K562 (cell line): ENCODE measurements at regions not wholly inside any gene's neighbourhood (a gene's known extent, or its start where the extent isn't known, plus 50 kb on each side); places are given as distances from the start of the nearest gene placed in this dataset.

Experiments used
- ATAC-seq: fragments of 200-7000 bp; cut with Tn5 transposase; 3 replicates; pipeline ENCODE4 v1.9.1; 2020; ENCODE audit warnings: moderate library complexity
- BruUV-seq: library from RNA; stranded (reverse); fragments of 400-500 nt; replicated peaks from 2 replicates; lab custom pipeline; 2021; lab: Mats Ljungman, UMichigan
- CTCF ChIA-PET: fragments of 300-600 bp; formaldehyde crosslinking; extraction: SDS; loops from one replicate; lab custom pipeline; 2021; ENCODE audit warnings: low intra/inter-chr PET ratio; lab: Yijun Ruan, JAX
- POLR2A ChIA-PET: fragments of 300-600, 350-650 bp; sonication (Branson Sonifier 250); formaldehyde crosslinking; extraction: SDS; loops from one replicate; lab custom pipeline; 2021; ENCODE audit warnings: antibody characterized with exemption, inconsistent platforms; lab: Yijun Ruan, JAX
- DNase-seq, 4 experiments: peaks; one replicate each; pipeline versions ENCODE4 v3.0.0 to v3.0.0-alpha.2; 2011 to 2018; ENCODE audit warnings: low spot score in 3 of 4, mixed read lengths in 3 of 4; ENCODE audit errors: extremely low read depth in 1 of 4
- FAIRE-seq: peaks from 2 replicates; lab custom pipeline; 2011; peaks lifted over from hg19 to GRCh38; lab: Jason Lieb, UNC
- H2AFZ ChIP-seq: 2 replicates; pipeline ENCODE4 v1.6.0; 2011; ENCODE audit warnings: low read depth, low read length, control low read depth, inconsistent platforms
- H3K27ac ChIP-seq: fragments of 200-600 bp; 3 replicates; pipeline ENCODE4 v1.8.0; 2011; ENCODE audit warnings: low read depth, mild to moderate bottlenecking, control low read depth, inconsistent platforms, low read length, moderate library complexity, mixed read lengths; ENCODE audit errors: extremely low read depth
- H3K27me3 ChIP-seq, 2 experiments: fragments of 300-600 bp in 1 of 2; 2 replicates in 1 of 2; 3 replicates in 1 of 2; pipeline versions ENCODE4 v1.6.0 to v1.8.0; 2011; ENCODE audit warnings: inconsistent platforms in 2 of 2, low read length in 2 of 2, mild to moderate bottlenecking in 1 of 2, mixed read lengths in 1 of 2, moderate library complexity in 1 of 2; ENCODE audit not compliant: control insufficient read depth in 2 of 2, insufficient read depth in 2 of 2
- H3K36me3 ChIP-seq: fragments of 300-600 bp; 3 replicates; pipeline ENCODE4 v1.8.0; 2011; ENCODE audit warnings: mild to moderate bottlenecking, low read length, inconsistent platforms; ENCODE audit not compliant: control insufficient read depth, insufficient read depth
- H3K4me1 ChIP-seq, 2 experiments: fragments of 200-600 bp in 1 of 2; replicated peaks in 1 of 2; 2 replicates in 1 of 2; 3 replicates in 1 of 2; pipeline versions ENCODE4 v1.5.1 to v1.8.0; 2011; ENCODE audit warnings: inconsistent platforms in 2 of 2, low read length in 2 of 2, mild to moderate bottlenecking in 1 of 2, mixed read lengths in 1 of 2, moderate library complexity in 1 of 2; ENCODE audit not compliant: control insufficient read depth in 2 of 2, insufficient read depth in 2 of 2
- H3K4me2 ChIP-seq: 2 replicates; pipeline ENCODE4 v1.6.1; 2011; ENCODE audit warnings: low read length, control low read depth, inconsistent platforms, mixed read lengths; ENCODE audit not compliant: insufficient read depth
- H3K4me3 ChIP-seq: fragments of 200-600 bp; sonication (generic), shearing (Covaris generic); 2 replicates; pipeline ENCODE4 v1.5.1; 2016; ENCODE audit warnings: control low read depth, inconsistent platforms
- H3K79me2 ChIP-seq: fragments of 200-600 bp; 3 replicates; pipeline ENCODE4 v1.8.0; 2011; ENCODE audit warnings: low read length, inconsistent platforms; ENCODE audit not compliant: control insufficient read depth, insufficient read depth
- H3K9ac ChIP-seq, 2 experiments: 2 replicates each; pipeline versions ENCODE4 v1.6.0 to v1.6.1; 2011; ENCODE audit warnings: low read depth in 2 of 2, low read length in 2 of 2, control low read depth in 1 of 2, inconsistent platforms in 1 of 2, mild to moderate bottlenecking in 1 of 2, mixed read lengths in 1 of 2; ENCODE audit not compliant: insufficient read depth in 1 of 2
- H3K9me1 ChIP-seq: one replicate; pipeline ENCODE4 v1.6.0; 2011; ENCODE audit warnings: inconsistent platforms, mild to moderate bottlenecking, low read length, moderate library complexity; ENCODE audit not compliant: control insufficient read depth, insufficient read depth
- H3K9me3 ChIP-seq: replicated peaks from 2 replicates; pipeline ENCODE4 v1.5.1; 2011; ENCODE audit warnings: low read depth, low read length, inconsistent platforms; ENCODE audit not compliant: control insufficient read depth, insufficient read depth
- H4K20me1 ChIP-seq: replicated peaks from 2 replicates; pipeline ENCODE4 v1.6.1; 2011; ENCODE audit warnings: low read length, inconsistent platforms, mixed read lengths; ENCODE audit not compliant: control insufficient read depth, insufficient read depth
- PHF21A ChIP-seq: fragments of 450-650 bp; IDR thresholded peaks from 2 replicates; pipeline ENCODE4 v1.6.1; 2017; ENCODE audit warnings: low read depth, borderline replicate concordance
- RAD21 ChIP-seq, 2 experiments: fragments of 250-450 bp in 1 of 2; fragments of 450-650 bp in 1 of 2; sonication (Bioruptor Pico) in 1 of 2; formaldehyde crosslinking in 1 of 2; IDR thresholded peaks in 1 of 2; conservative IDR thresholded peaks in 1 of 2; 2 replicates each; pipeline versions ENCODE4 v1.4.0 to v1.8.0; 2020 to 2022; ENCODE audit warnings: mild to moderate bottlenecking in 2 of 2, moderate library complexity in 1 of 2
- SAFB ChIP-seq: fragments of 200-400 bp; formaldehyde crosslinking; IDR thresholded peaks from 2 replicates; pipeline ENCODE4 v1.6.1; 2017; ENCODE audit warnings: low read depth, low read length, borderline replicate concordance
- WGBS: fragments of 100-300 bp; shearing (Covaris generic); methylation state at CpG from one replicate; pipeline ENCODE4 v1.1.6; 2016; ENCODE audit warnings: low coverage, mixed read lengths; ENCODE audit not compliant: insufficient coverage; ENCODE audit errors: missing lambda C conversion rate; 5-methylcytosine and 5-hydroxymethylcytosine counted together
- in situ Hi-C: fragments of 300-500 bp; cut with MboI; formaldehyde crosslinking; loops from 4 replicates; pipeline ENCODE4 v1.15.0; 2018; ENCODE audit warnings: inconsistent platforms, mixed read lengths
- intact Hi-C: fragments of 100-400 bp; cut with micrococcal nuclease; formaldehyde crosslinking; loops from 2 replicates; pipeline ENCODE4 v1.14.2; 2022
- TF ChIP-seq, protein P1 (sequence below), 3 experiments: IDR thresholded peaks in 2 of 3; conservative IDR thresholded peaks in 1 of 3; 2 replicates each; pipeline ENCODE4 v1.5.1; 2011 to 2012; ENCODE audit warnings: low read length in 3 of 3, mild to moderate bottlenecking in 3 of 3, control low read depth in 2 of 3, improper control_type of control experiment in 1 of 3, inconsistent platforms in 1 of 3, low read depth in 1 of 3, mixed read lengths in 1 of 3, moderate library complexity in 1 of 3; ENCODE audit not compliant: insufficient read depth in 2 of 3
- TF ChIP-seq, protein P2 (sequence below): sonication (generic); formaldehyde crosslinking; IDR thresholded peaks from 2 replicates; pipeline ENCODE4 v1.8.1; 2023; ENCODE audit warnings: mild to moderate bottlenecking, missing genetic modification reagents

DNA sequence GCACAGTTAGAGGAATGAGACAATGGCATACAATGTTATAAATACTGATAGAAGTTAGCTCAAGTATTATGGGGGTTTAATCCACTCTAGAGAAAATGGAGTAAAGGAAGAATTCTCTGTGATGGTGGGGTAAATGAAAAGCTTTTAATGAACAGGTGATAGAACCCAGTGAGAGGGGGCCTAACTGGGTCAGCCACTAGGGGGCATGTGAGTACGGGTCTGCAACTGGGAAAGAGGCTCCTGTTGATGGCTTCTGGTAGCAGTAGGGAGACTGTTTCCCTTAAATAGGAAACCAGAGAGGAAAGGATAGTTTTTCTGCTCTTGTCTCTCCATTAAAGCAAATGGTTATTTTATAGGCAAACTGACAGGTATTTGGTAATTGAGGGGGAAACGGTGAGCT lies 132.8 kb upstream of the GPR101 start:
- Histone ChIP-seq H3K4me2 (no peak overlapping the region), H3K27me3 (no peaks in the 10 kb centered on the region), H3K27ac (no peak overlapping the region), H2AFZ (no peak overlapping the region), H3K79me2 (no peaks in the 10 kb centered on the region), H3K4me3 (no peak overlapping the region), H3K9me1 (no peaks in the 10 kb centered on the region), H3K9me3 (no peaks in the 10 kb centered on the region), H3K9ac (no peak overlapping the region), H3K36me3 (no peaks in the 10 kb centered on the region), H4K20me1 (no peaks in the 10 kb centered on the region), H3K4me1 (no peaks in the 10 kb centered on the region)
- TF ChIP-seq, protein P1, sequence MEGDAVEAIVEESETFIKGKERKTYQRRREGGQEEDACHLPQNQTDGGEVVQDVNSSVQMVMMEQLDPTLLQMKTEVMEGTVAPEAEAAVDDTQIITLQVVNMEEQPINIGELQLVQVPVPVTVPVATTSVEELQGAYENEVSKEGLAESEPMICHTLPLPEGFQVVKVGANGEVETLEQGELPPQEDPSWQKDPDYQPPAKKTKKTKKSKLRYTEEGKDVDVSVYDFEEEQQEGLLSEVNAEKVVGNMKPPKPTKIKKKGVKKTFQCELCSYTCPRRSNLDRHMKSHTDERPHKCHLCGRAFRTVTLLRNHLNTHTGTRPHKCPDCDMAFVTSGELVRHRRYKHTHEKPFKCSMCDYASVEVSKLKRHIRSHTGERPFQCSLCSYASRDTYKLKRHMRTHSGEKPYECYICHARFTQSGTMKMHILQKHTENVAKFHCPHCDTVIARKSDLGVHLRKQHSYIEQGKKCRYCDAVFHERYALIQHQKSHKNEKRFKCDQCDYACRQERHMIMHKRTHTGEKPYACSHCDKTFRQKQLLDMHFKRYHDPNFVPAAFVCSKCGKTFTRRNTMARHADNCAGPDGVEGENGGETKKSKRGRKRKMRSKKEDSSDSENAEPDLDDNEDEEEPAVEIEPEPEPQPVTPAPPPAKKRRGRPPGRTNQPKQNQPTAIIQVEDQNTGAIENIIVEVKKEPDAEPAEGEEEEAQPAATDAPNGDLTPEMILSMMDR (IDR thresholded peaks at IDR 0.05 in 2 of 3, conservative IDR thresholded peaks at IDR 0.05 in 1 of 3; ENCODE audit: insufficient read depth in 2 of 3, low read depth in 1 of 3, low read length in 3 of 3), result peak; percentile 22 to 55 (median 44); a peak in 4 of 6 replicates
- TF ChIP-seq, protein P2, sequence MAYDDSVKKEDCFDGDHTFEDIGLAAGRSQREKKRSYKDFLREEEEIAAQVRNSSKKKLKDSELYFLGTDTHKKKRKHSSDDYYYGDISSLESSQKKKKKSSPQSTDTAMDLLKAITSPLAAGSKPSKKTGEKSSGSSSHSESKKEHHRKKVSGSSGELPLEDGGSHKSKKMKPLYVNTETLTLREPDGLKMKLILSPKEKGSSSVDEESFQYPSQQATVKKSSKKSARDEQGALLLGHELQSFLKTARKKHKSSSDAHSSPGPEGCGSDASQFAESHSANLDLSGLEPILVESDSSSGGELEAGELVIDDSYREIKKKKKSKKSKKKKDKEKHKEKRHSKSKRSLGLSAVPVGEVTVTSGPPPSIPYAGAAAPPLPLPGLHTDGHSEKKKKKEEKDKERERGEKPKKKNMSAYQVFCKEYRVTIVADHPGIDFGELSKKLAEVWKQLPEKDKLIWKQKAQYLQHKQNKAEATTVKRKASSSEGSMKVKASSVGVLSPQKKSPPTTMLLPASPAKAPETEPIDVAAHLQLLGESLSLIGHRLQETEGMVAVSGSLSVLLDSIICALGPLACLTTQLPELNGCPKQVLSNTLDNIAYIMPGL (CRISPR knock-in tag), result no peak
- no peak for TF ChIP-seq SAFB
- peak in 1 of 2 experiments; percentile 43; a peak in 2 of 4 replicates for TF ChIP-seq RAD21 (CRISPR knock-in tag; conservative IDR thresholded peaks at IDR 0.05 in 1 of 2, IDR thresholded peaks at IDR 0.05 in 1 of 2)
- no peak for TF ChIP-seq PHF21A
- intact Hi-C loops, result no loop called here
- FAIRE-seq (no peak), ATAC-seq (peak; percentile 61; the same call in 1 of the 3 replicates), DNase-seq (peak; percentile 15 to 24 (median 22))
- ChIA-PET POLR2A (no interaction called here), CTCF (no interaction called here)
- in situ Hi-C loops, result no loop called here
- WGBS, result 0% methylated on average over 2 of the region's 2 CpGs
- no TSS peak for BruUV-seq
